ENCODE measurements at regions not wholly inside any gene's neighbourhood (a gene's known extent, or its start where the extent isn't known, plus 50 kb on each side); places are given as distances from the start of the nearest gene placed in this dataset.

DNA sequence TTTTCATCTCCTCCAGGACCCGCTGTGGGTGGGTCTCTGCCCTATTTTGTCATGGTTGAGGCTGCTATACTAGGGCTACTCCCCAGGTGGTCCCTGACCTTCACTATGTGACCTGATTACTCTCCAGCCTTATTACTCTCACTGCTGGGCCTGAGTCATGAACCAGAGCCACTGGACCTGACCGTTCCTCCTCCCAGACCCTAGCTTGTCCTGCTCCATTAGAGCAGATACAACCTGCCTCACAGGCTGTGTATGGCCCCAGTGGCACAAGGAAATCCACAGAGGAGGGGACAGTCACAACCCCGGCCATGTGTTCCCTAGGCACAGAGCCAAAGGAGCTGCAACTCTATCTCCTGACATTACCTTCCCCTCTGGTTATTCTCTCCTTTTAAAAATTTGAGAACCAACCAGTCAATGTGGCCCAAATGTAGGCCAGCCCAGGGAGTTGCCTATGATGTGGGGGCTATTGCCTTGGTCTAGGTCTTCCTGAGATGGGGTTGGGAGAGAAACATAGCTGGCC lies 96.0 kb upstream of the FSTL4 start:
- TF ChIP-seq EZH2phosphoT487 (IDR thresholded peaks at IDR 0.05; ENCODE audit: low read depth) = no peak
- TF ChIP-seq, protein P1, sequence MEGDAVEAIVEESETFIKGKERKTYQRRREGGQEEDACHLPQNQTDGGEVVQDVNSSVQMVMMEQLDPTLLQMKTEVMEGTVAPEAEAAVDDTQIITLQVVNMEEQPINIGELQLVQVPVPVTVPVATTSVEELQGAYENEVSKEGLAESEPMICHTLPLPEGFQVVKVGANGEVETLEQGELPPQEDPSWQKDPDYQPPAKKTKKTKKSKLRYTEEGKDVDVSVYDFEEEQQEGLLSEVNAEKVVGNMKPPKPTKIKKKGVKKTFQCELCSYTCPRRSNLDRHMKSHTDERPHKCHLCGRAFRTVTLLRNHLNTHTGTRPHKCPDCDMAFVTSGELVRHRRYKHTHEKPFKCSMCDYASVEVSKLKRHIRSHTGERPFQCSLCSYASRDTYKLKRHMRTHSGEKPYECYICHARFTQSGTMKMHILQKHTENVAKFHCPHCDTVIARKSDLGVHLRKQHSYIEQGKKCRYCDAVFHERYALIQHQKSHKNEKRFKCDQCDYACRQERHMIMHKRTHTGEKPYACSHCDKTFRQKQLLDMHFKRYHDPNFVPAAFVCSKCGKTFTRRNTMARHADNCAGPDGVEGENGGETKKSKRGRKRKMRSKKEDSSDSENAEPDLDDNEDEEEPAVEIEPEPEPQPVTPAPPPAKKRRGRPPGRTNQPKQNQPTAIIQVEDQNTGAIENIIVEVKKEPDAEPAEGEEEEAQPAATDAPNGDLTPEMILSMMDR (IDR thresholded peaks at IDR 0.05; ENCODE audit: low read depth, low read length) = no peak
- H3K79me2 ChIP-seq (ENCODE audit: low read length) = no peaks in the 10 kb centered on the region

DNA sequence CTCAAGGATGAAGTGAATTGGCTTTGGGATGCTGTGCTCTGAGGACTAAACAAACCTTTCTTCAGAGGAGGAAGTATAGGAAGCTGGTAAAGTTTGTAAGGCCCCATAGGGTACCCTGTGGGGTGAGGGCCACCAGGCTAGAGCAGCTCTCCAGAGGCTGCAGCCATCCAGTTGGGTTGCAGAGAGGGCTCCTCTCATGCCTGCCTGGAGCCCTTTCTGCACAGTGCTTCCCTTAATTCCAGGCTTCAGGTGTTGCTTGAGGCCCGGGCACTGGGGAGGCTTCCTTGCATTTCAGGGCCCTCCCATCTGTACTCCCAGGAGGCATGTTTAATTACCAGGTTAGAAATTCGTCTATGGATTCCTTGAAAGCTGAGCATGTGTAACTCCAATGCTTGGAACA lies 95.3 kb upstream of the FSTL4 start:
- Histone ChIP-seq H3K4me3 (ENCODE audit: low read length) (no peak overlapping the region), H3K4me1 (ENCODE audit: low read length) (peaks cover 1% of the 10 kb centered on the region; the same call in 1 of the 2 replicates), H3K9ac (ENCODE audit: low read length) (no peak overlapping the region), H3K27ac (ENCODE audit: low read length) (no peak overlapping the region), H4K20me1 (ENCODE audit: insufficient read depth, low read length) (no peaks in the 10 kb centered on the region), H3K79me2 (ENCODE audit: low read length) (no peaks in the 10 kb centered on the region), H3K36me3 (replicated peaks; ENCODE audit: low read depth, low read length) (no peaks in the 10 kb centered on the region), H3K27me3 (ENCODE audit: low read depth, low read length) (no peaks in the 10 kb centered on the region), H2AFZ (ENCODE audit: low read depth, low read length) (no peak overlapping the region), H3K4me2 (ENCODE audit: low read length) (no peak overlapping the region), H3K9me3 (ENCODE audit: insufficient read depth, low read length) (no peaks in the 10 kb centered on the region)
- TF ChIP-seq, protein P1 (IDR thresholded peaks at IDR 0.05; ENCODE audit: low read depth, low read length) = no peak
- no peak for TF ChIP-seq EZH2phosphoT487 (IDR thresholded peaks at IDR 0.05; ENCODE audit: low read depth)

More for the DNA sequence above, 96.0 kb upstream of the FSTL4 start:
- Histone ChIP-seq H3K9me3 (ENCODE audit: insufficient read depth, low read length) (no peaks in the 10 kb centered on the region), H3K4me1 (ENCODE audit: low read length) (no peaks in the 10 kb centered on the region), H3K4me2 (ENCODE audit: low read length) (no peak overlapping the region), H2AFZ (ENCODE audit: low read depth, low read length) (no peak overlapping the region), H3K9ac (ENCODE audit: low read length) (no peak overlapping the region), H3K27ac (ENCODE audit: low read length) (no peak overlapping the region), H3K27me3 (ENCODE audit: low read depth, low read length) (no peaks in the 10 kb centered on the region), H3K36me3 (replicated peaks; ENCODE audit: low read depth, low read length) (no peaks in the 10 kb centered on the region), H3K4me3 (ENCODE audit: low read length) (no peak overlapping the region), H4K20me1 (ENCODE audit: insufficient read depth, low read length) (no peaks in the 10 kb centered on the region)

DNA sequence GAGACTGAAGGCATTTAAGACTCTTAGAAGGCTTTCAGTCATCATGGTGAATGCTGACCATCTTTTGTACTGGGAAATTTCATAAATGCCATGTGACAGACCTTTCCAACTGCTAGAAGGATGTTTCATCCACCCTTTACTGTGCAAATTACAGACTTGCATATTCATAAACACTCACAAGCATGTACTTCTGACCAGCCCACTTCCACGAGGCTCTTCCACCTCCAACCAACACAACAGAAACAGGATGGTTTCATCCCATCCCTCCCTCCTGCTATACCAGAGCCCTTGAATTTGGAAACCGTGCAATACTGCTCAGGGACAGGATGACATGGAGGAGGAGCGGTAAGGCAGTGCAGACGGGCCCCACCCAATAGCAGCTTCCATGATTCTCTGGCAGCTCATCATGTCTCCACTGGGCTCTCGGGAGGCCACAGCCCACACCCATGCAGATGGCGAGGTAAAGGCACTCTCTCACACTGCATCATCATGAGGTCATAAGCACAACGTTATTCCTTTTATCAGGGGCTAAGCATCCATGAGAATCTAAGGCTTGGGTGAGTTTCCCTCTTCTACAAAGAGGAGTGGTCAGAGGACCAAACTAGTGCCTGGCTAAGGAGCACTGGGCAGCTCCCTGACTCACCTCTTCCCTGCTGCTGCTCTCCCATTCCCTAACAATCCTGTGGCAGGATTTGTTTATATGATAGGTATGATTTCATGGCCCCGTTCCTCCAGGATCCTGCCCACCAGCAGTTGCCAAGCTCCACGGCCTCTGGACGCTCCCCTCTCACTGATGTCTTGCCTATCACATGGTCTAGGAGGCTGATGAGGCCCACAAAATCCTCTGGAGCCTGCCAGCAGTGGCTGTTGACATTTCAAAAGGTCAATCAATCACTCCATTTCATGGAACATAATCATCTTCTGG lies 94.4 kb upstream of the FSTL4 start:
- Histone ChIP-seq H3K27me3 (ENCODE audit: low read depth, low read length) (no peaks in the 10 kb centered on the region), H3K36me3 (replicated peaks; ENCODE audit: low read depth, low read length) (no peaks in the 10 kb centered on the region), H4K20me1 (ENCODE audit: insufficient read depth, low read length) (no peaks in the 10 kb centered on the region), H3K79me2 (ENCODE audit: low read length) (no peaks in the 10 kb centered on the region), H3K9me3 (ENCODE audit: insufficient read depth, low read length) (no peaks in the 10 kb centered on the region), H3K4me3 (ENCODE audit: low read length) (no peak overlapping the region), H3K4me1 (ENCODE audit: low read length) (peaks cover 5% of the 10 kb centered on the region; the same call in 1 of the 2 replicates), H2AFZ (ENCODE audit: low read depth, low read length) (no peak overlapping the region), H3K9ac (ENCODE audit: low read length) (no peak overlapping the region), H3K27ac (ENCODE audit: low read length) (no peak overlapping the region), H3K4me2 (ENCODE audit: low read length) (no peak overlapping the region)
- TF ChIP-seq, protein P1 (IDR thresholded peaks at IDR 0.05; ENCODE audit: low read depth, low read length) = no peak
- no peak for TF ChIP-seq EZH2phosphoT487 (IDR thresholded peaks at IDR 0.05; ENCODE audit: low read depth)

DNA sequence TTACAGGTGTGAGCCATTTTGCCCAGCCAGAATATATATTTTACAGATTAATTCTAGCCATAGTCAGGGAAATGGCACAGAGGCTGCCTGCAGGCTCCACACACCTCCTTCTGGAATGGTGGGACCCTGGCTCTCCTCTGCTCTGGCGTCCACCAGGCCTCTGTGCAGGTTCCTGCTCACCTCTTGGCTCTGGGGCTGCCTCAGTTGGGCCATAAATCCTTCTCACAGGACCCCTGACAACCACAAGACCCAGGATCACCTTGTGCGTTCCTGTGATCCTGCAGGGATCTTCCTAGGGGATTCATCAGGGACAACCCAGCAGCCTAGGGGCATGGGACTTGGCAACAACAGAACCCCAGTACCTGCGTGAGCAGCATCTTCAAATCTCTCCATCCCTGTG lies 93.0 kb upstream of the FSTL4 start:
- H3K4me1 ChIP-seq (ENCODE audit: low read length) = peaks cover 9% of the 10 kb centered on the region
- H3K79me2 ChIP-seq (ENCODE audit: low read length) = no peaks in the 10 kb centered on the region
- no peak overlapping the region for H3K4me2 ChIP-seq (ENCODE audit: low read length)
- H3K36me3 ChIP-seq (replicated peaks; ENCODE audit: low read depth, low read length) = peaks cover under 1% of the 10 kb centered on the region
- no peaks in the 10 kb centered on the region for H3K9me3 ChIP-seq (ENCODE audit: insufficient read depth, low read length)
- H3K4me3 ChIP-seq (ENCODE audit: low read length) = no peak overlapping the region
- TF ChIP-seq, protein P1 (IDR thresholded peaks at IDR 0.05; ENCODE audit: low read depth, low read length) = no peak
- no peak for TF ChIP-seq EZH2phosphoT487 (IDR thresholded peaks at IDR 0.05; ENCODE audit: low read depth)
- H3K27ac ChIP-seq (ENCODE audit: low read length) = no peak overlapping the region
- no peak overlapping the region for H3K9ac ChIP-seq (ENCODE audit: low read length)
- no peaks in the 10 kb centered on the region for H4K20me1 ChIP-seq (ENCODE audit: insufficient read depth, low read length)
- no peaks in the 10 kb centered on the region for H3K27me3 ChIP-seq (ENCODE audit: low read depth, low read length)
- H2AFZ ChIP-seq (ENCODE audit: low read depth, low read length) = no peak overlapping the region

Measured in OCI-LY3 (cell line).